Activated CD4-positive, CD25-positive, alpha-beta regulatory T cell treated with anti-CD3 and anti-CD28 coated beads, Interleukin-2, amount 50 U/mL, for 72 hours (primary cell): ENCODE measurements at regions not wholly inside any gene's neighbourhood (a gene's known extent, or its start where the extent isn't known, plus 50 kb on each side); places are given as distances from the start of the nearest gene placed in this dataset.
"Not testable (repeated sequence)": the region's sequence is repeated elsewhere in the genome, so short reads cannot be mapped to it uniquely, and the experiment has no call there.

ENCODE experiments used
- DNase-seq: peaks from one replicate; pipeline ENCODE4 v3.0.0; 2021

DNA sequence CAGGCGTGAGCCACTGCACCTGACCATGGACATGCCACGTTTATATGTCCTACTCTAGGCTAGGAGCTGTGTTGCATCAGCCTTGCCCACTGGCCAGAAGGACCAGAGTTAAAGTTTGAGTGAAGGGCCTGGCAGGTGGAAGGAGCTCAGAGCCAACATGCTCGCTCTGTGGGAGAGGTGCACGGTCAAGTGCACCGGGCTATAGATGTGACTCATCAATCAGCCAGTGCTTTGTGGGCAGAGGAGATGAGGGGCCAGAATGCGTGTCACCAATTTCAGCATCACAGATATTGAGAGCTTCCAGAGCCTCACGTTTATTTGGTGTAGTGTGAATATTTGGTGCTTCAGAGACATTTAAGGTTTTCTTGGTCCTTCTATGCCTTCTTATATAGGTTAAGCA lies 137.3 kb upstream of the KBTBD8 start:
- no peak for DNase-seq

DNA sequence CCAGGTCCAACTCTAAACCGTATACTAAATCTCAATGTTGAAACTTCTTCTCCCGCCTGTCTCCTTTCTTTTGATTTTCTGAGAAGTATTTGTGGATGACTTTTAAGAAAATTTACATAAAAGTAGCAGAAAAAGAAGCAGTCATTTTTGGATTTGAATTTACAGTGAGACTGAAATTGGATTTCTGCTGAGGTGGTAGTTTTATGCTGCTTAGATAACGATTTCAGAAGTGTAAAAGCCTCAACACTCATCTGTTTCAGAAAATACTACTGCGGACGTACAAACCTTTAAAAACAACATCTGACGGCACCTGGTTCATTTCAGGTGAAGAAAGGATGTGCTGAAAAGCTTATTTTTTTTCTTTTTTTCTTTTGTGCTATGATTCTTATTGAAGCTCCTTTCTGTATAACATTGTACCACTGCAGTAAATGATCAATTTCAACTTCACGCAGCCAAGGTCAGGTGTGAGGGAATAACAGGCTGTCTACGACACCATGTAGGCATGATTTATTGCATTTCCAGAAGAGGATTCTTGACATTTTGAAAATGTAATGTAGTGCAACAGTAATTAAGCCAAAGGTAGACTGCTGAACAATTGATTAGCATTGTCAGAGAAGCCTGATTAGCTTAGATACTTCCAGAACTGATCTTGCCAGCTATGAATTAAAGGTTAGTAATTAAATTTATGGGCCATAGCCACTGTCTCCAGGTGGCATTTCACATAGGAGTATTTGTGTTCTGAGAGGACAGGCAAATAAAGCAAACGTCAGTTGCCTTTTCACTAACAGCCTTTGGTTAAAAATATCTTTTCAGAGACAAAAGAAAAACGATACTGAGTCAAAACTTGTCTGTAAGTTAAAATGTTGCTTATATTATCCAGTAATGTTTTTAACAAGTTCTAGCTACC lies 134.6 kb upstream of the KBTBD8 start:
- no peak for DNase-seq

DNA sequence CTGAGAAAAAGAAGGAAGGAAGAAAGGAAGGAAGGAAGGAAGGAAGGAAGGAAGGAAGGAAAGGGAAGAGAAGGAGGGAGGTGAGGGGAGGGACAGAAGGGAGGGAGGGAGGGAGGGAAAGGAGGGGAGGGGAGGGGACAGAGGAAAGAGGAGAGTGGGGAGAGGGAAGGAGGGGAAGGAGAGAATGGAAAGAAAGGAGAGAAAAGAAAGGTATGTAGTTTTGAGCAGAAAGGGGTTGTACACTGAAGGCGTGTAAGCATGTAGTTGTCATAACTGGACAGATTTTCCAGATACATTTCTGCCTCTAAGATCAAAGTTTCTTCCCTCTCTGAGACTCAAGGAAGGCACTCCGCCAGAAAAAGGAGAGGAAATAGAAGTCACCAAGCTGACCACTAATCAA lies 113.4 kb upstream of the KBTBD8 start:
- DNase-seq = no peak

DNA sequence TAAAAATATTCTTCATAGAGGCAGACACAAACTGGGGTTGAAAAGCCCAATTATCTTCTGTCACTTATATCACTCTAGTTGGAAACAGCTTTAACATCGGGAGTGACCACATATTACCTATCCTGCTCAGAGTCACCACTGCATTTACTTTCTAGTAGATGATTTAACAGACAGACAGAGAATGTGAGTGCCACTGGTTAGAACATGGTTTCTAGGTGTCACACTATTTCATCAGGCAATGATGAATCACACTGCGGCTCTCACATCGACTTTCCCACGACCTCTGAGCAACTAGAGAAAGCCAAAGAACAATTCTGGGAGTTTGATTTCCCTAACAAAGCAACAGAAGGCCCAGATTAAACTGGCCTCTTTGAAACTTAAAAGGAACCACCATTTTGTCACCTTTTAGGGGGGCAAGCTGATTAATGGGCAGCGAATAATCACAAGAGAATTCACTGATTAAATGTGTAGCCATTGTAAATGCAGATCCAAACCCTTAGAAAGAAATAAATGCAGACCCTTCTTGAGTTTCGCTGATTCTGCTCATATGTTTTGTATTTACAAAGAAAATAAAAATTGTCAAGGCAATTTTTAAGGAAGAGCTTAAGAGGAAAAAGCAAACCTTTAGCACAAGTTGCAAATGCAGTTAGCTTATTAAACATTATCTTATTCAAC lies 112.6 kb upstream of the KBTBD8 start:
- DNase-seq = no peak

DNA sequence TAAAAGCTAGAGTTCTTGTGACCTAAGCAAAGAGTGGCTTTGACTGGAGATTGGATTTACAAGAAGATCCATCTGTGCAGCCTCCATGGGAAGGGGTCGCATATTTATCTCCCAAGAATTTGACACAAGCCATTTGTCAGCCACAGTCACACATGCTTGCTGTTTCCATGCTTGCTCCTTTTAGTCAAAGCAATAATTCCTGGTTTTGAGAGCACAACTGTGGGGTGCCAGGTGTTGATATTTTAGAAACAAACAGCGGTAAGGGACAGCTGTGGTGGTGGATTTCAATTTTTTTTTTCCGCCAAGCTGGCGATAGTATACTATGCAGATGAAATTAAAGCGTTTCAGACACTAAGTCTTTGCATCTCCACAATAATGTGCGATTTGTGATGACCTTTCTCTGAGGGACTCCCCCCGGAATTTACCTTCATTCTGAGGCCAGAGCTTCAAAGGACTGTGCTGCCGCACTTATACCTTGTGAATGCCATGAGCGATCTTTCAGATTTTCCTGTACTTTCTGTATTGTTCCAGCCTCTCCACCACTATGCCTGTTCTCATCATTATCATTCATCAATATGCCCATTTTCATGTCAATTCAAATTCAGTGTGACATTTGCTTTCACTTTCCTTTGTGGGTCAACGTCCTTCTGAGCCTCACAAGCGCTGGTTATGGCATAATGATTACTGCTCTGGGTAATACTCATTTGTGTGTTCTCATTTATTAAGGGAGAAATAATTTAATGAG lies 108.2 kb upstream of the KBTBD8 start:
- no peak for DNase-seq

DNA sequence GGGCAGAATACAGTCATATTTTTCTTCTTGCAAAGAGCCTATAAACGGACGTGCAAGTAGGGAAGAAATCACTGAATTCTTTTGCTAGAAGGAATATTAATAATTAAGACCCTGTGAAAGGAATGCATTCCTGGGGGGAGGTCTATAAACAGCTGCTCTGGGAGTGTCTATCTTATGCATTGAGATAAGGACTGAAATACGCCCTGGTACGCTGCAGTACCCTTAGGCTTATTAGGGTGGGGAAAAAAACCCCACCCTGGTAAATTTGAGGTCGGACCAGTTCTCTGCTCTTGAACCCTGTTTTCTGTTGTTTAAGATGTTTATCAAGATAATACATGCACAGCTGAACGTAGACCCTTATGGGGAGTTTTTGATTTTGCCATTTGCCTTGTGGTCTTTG lies 100.0 kb upstream of the KBTBD8 start:
- no peak for DNase-seq

DNA sequence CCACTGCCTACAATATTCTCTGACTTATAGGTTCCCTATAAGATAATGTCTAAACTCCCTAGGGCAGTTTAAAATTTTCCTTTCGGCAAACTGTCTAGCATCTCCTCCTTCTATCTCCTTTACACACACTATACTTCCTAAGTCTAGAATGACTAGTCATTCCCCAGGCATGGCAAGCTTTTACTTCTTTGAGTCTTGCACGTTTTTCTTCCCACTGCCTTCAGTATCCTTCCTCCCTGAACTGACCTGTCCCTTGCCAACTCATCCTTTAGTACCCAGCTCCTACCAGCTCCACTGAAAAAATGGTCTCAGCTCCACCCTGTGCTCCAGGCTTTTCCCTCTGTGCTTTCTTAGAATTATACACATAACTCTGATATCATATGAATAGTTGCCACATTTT lies 93.8 kb upstream of the KBTBD8 start:
- DNase-seq = no peak

DNA sequence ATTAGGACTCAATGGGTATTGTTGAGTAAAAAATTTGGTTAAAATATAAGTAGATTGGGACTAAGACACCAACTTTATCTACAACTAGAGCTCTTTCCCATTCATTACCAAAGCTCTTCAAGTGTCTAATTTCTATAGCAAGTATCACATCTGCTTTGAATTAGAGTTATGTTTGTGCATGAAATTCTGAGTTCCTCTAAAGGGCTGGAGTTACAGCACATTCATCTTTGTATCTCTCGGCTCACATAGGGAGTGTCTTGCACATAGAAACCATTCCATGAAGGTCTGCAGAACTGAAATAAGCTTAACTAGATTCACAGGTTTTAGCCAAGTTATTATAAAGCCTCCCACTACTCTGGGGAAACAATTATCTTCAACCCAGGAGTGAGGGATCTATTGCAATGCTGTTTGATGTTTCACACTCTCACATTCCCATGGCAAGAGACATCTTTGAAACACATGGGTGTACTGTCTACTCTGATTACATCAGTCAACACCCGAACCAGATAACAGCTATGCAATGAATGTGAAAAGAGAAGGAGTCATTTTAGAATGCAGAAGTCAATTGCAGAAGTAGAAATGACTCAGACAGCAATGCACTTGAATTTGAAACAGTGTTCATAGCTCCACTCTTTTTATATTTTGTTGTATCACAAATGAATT lies 93.1 kb upstream of the KBTBD8 start:
- DNase-seq = no peak

DNA sequence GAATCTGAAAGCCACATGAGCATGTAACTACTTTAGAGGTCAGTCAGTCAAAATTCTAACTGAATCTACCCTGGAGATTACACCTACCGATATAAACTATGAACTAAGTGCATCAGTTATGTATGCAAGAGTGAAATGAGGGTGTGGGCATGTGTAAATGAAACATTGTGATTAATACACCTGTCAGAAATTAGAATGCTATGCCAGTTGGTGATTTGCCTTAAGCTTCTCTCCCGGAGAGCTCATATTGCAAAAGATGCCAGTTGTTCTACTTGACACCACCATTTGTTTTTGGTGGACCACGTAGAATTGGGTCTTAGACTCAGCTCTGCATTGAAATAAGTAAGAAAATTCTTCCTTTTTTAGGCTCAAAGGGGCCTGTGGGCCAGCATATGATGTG lies 91.0 kb upstream of the KBTBD8 start:
- no peak for DNase-seq

DNA sequence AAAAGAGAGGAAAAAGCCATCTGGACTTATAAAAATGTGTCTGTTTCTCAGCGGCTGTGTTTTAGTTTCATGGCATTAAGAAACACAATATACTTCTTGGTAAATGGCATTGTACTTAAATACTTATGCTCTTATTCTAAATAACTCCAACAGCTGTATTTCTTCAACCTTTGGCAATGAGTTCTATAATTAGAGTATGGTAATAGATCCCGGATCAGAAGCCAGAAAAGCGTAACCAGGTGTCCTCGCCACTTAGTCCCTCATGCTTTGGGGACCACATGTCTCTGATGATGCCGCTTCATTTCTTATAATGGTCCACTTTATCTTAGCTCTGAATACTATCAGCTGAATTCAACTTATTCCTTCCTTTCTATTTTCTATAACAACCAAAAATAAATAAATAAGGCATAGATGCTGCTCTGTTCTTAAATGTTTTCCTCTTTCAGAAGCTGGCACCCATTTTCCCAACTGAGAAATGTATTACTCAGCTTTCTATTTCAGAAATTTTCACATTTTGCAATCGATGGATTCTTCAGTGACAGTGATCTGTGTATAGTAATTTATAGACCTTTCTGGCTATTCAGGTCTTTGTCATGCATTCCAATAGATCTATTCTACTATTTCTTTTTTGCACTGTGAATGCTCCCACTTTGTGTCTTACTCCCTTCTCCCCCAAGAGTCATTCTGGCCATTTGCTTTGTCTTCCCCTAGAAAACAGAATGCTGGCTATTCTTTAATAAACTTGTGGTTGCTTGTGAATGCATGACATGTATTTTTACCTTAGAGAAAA lies 87.6 kb upstream of the KBTBD8 start:
- DNase-seq = no peak

DNA sequence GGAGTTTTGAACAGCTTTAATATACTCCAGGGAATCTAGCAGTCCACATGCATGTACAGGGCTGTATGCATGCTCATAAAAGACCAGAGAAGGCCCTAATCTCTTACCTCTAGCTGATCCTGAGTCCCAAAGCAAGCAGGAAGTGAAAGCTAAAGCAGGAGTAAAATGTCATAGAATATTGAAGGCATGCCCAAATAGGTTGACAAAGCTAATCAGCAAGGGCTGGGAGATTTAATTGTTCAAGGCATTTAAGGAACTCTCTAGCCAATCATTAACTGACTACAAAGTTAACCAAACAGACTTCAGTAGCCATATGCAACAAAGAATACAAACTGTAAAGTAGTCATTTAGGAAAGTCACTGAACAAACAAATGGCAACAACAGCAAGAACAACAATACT lies 85.8 kb upstream of the KBTBD8 start:
- no peak for DNase-seq

DNA sequence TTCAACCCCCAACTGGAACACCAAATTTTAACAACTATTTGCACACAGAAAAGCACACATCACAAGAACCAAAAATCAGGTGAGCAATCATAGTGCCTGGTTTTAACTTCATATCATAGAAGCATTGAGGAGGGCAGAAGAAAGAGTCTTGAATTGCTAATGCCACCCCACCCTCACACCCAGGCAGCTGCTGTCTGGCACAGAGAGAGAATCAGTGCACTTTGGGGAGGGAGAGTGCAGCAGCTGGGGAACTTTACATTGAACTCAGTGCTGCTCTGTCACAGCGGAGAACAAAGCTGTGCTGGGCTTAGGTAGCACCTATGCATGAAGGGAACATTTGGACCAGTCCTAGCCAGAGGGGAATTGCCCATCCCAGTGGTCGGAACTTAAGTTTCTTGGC lies 76.0 kb upstream of the KBTBD8 start:
- DNase-seq = no peak

DNA sequence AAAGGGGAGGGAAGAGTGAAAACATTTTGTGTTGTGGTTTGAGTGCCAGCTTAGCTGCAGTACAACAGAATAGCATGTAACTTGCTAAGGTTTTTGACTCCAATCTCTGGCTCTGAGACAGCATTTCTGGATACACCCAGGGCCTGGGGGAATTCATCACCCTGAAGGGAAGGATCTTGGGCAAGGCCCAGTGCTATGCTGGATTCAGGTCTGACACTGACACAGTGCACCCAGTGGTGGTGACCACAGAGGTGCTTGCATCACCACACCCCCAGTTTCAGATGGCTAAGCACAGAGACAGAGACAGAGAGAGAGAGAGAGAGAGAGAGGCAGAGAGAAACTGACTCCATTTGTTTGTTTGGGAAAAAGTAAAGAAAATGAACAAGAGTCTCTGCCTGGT lies 74.1 kb upstream of the KBTBD8 start:
- no peak for DNase-seq

DNA sequence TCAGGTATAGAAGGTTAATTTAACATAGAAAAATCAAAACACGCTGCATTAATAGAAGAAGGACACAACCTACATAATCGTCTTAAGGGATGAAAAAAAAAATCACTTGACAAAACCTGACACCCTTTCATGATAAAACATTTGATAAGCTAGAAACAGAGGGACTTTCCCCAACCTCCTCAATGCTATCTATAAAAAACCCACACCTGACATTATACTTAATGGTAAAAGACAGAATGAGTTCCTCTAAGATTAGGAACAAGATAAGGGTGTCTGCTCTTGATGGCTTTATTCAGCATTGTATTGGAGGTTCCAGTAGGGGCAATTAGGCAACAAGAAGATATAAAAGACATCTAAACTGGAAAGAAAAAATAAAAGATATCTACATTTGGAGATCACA lies 69.9 kb upstream of the KBTBD8 start:
- DNase-seq = no peak

DNA sequence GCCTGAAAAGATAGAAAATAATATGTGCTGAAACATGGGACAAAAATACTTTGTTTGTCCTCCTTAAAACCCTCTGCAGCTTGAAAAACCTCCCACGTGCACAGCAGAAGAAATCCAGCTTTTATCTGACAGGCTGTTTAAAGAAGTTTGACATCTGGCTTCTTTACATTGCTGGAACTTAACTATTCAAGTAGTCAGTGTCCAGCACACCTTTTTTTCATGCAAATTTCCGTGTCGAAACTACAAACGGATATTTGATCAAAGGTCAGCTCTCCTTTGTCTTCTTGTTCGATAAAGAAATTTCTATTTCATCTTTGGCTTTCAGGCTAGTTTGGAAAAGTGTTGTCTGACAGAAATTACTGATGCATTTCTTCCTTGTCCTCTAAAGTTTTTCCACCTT lies 66.8 kb upstream of the KBTBD8 start:
- DNase-seq = no peak

DNA sequence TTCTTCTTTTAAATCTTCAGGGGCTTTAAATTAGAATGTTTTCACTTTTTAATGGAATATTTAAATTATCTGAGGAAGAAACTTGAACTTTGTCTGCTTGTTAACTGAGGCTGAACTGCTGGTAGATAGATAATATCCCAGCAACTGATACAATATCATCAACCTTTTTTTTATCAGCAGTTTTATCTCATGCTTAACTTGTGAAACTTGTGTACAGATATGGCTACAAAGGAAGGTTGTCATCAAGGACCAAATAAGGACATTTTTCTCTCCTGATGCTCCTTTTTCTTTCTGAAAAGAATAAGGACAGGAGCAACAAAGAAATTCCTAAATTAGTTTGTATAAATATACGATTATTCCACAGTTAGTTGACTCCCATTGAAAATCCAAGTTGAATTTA lies 66.4 kb upstream of the KBTBD8 start:
- no peak for DNase-seq

DNA sequence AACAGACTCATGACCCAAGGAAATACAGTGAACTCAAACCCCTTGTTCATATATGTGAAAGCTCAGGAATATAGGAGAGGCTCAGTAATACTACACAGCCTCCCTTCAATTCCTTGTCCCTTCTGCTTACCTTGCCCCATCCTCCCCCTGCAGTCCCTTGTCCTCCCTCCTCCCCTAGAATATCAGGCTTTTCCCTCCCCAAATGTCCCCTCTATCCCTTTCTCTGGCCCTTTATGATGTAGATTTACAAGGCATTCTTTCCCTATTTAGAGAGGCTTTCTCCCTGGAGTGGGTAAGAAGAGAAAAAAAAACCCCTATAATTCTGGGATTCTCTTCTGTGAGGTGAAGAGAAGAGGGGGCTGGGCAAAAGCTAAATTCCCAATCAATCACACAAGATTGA lies 64.9 kb upstream of the KBTBD8 start:
- no peak for DNase-seq

DNA sequence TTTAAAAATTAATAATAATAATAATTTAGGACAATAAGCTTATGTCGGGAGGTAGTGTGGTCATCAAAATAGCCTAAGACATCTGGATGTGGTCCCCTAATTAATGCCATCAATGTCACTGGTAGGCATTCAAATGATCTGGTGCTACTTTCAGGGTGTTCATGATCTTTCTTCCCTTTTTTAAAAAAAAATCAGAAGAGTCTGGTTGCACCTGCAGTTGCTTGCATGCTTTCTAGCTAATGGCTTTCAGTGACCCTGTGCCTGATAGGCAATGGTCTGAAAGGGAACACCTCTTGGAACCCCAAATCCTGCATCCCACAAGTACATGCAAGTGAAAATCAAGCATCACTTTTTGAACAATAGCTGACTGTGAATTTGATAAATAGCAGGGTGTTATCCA lies 64.1 kb upstream of the KBTBD8 start:
- DNase-seq = no peak

DNA sequence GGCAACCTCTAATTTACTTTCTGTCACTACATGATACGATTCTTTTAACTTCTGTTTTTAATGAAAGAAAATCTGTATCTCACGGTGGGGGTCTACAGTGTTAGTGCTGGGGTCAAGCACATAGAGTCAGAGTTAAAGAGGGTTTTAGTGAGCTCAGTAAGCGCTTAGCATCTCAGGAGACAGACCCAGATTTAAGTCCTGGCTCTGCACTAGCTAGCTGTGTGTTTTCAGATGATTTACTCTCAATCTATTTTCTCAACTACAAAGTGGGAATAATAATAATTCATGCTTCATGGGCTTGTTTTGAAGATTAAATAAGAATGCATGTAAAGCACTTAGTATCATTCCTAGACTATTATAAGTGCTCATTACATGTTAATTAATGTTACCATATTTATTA lies 63.4 kb upstream of the KBTBD8 start:
- DNase-seq = no peak

DNA sequence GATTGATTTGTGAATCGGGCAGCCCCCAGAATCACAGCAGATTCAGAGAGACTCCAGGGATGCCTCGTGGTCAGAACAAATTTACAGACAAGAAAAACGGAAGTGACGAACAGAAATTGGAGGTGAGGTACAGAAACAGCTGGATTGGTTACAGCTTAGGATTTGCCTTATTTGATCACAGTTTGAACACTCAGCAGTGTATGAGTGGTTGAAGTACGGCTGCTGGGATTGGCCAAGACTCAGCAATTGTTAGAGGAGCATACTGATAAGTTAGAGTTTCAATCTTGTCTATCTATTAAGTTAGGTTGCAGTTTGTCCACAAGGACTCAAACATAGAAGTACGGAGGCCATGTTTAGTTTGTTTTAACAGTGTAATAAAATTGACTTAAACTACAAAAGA lies 61.1 kb upstream of the KBTBD8 start:
- not testable (repeated sequence) for DNase-seq

DNA sequence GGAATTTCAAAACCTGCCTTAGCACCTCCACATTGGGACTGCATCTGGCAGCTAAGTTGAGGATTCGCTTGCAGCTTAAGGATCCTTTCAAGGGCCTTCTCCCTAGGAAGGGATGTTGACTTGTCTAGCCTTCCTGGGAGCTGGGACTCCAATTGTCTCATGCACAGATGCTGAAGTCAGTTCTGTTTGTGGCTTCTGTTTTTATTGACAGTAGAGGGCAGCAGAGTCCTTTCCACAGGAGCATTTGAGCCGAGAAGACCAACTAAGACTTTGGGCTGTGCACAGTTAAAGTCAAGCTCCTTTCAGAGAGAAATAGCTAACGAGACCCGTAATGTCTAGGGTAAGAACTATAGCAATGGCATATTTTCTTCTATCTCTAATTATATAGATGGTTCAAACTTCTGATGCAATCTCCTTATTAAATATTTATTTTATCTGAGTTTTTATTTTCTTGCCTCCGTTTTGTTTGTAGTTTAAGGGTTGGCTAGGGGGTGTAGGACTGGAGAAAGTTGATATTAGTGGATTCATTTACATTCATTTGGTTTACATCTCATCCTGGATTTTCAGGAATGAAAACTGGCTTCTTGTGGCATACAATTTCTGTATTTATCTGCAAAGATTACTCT lies 59.7 kb upstream of the KBTBD8 start:
- DNase-seq = no peak

DNA sequence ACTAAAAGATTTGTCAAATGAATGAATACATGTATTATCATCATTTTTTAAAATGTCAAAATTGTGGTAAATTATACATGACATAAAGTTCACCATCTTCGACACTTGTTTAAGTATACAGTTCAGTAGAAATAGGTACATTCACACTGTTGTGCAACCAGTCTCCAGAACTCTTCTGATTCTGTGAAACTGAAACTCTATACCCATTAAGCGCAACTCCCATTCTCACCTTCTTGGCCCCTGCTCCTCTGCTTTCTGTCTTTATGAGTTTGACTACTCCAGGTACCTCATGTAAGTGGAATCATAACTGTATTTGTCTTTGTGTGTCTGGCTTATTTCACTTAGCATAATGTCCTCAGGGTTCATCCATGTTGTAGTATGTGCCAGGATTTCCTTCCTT lies 50.1 kb upstream of the KBTBD8 start:
- DNase-seq = no peak
